Central memory CD8-positive, alpha-beta T cell (primary cell): ENCODE measurements at regions not wholly inside any gene's neighbourhood (a gene's known extent, or its start where the extent isn't known, plus 50 kb on each side); places are given as distances from the start of the nearest gene placed in this dataset.

ENCODE experiments used
- ATAC-seq: fragments of 150-1000 bp; cut with Tn5 transposase; replicated peaks from 2 replicates; pipeline ENCODE4 v1.10.0; 2022; ENCODE audit warnings: mild to moderate bottlenecking, moderate FRiP score, moderate number of reproducible peaks; ENCODE audit not compliant: poor library complexity, severe bottlenecking; ENCODE audit errors: extremely low read depth
- DNase-seq, 2 donors: peaks; one replicate each; pipeline ENCODE4 v3.0.0; 2021; ENCODE audit warnings: low spot score in 2 of 2
- H3K27ac Mint-ChIP-seq: one replicate; pipeline ENCODE4 v1.8.0; 2022; ENCODE audit warnings: low read depth, mild to moderate bottlenecking, moderate library complexity, mixed read lengths
- H3K27me3 Mint-ChIP-seq: one replicate; pipeline ENCODE4 v1.8.0; 2022; ENCODE audit warnings: mixed read lengths
- H3K36me3 Mint-ChIP-seq: one replicate; pipeline ENCODE4 v1.8.0; 2022; ENCODE audit warnings: mild to moderate bottlenecking, moderate library complexity, mixed read lengths; ENCODE audit not compliant: insufficient read depth
- H3K4me1 Mint-ChIP-seq: one replicate; pipeline ENCODE4 v1.8.0; 2022; ENCODE audit warnings: mixed read lengths
- H3K4me3 Mint-ChIP-seq: one replicate; pipeline ENCODE4 v1.8.0; 2022; ENCODE audit warnings: mild to moderate bottlenecking, moderate library complexity, mixed read lengths
- H3K9me3 Mint-ChIP-seq: one replicate; pipeline ENCODE4 v1.8.0; 2022; ENCODE audit warnings: mixed read lengths

DNA sequence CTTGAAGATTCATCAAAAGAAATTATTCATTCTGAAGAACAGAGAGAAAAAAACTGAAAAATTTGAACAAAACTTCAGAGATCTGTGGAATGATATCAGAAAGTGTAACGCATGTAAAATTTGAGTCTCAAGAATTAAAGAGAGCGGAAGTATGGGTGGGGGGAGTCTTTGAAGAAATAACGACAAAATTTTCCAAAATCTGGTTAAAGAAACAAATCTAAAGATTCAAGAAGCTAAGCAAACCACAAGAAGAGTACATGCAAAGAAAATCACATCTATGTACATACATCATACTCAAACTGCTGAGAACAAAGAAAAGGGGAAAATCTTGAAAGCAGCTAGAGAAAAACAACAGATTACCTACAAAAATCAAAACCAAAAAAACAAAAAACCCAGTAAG, 149.4 kb upstream of the TBCA start:
- DNase-seq (no peak), ATAC-seq (no peak)
- Mint-ChIP-seq H3K36me3 (no peaks in the 10 kb centered on the region), H3K27ac (no peak overlapping the region), H3K27me3 (peaks cover 54% of the 10 kb centered on the region), H3K4me1 (no peaks in the 10 kb centered on the region), H3K4me3 (no peak overlapping the region), H3K9me3 (no peaks in the 10 kb centered on the region)

DNA sequence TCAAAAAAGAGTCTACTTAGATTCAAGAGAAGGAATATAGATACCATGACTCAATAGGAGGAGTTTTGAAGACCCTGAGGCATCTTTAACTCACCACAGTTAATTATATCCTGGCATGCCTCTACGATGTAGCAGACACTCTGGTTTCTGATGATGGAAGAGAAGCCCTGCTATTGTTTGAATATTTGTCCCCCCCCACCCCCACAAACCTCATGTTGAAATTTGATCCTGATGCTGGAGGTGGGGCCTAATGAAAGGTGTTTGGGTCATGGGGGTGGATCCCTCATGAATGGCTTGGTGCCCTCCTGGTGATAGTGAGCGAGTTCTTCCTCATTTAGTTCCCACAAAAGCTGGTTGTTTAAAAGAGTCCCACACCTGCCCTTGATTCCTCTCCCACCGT, 147.9 kb upstream of the TBCA start:
- no peak for ATAC-seq
- no peak for DNase-seq
- Mint-ChIP-seq H3K27me3 (peaks cover 47% of the 10 kb centered on the region), H3K27ac (no peak overlapping the region), H3K9me3 (no peaks in the 10 kb centered on the region), H3K4me3 (no peak overlapping the region), H3K36me3 (no peaks in the 10 kb centered on the region), H3K4me1 (no peaks in the 10 kb centered on the region)

DNA sequence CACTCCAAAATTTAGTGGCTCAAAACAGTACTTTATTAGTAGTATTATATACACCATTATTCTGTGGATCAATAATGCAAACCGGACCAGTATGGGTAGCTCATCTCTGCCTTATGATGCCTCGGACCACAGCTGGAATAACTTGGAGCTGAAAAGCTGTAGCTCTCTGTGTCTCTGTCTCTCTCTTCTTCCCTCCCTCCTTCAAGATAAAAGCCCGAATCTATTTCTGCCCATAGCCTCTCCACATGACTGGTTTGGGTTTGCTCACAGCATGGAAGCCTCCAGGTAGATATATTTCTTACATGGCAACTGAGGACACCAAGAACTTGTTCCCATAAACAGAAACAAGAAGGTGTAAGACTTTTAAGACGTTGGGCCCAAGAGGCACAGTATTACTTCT, 147.5 kb upstream of the TBCA start:
- ATAC-seq (no peak), DNase-seq (no peak)
- no peaks in the 10 kb centered on the region for H3K4me1 Mint-ChIP-seq
- H3K27me3 Mint-ChIP-seq: peaks cover 47% of the 10 kb centered on the region
- H3K9me3 Mint-ChIP-seq: no peaks in the 10 kb centered on the region
- H3K4me3 Mint-ChIP-seq: no peak overlapping the region
- no peaks in the 10 kb centered on the region for H3K36me3 Mint-ChIP-seq
- H3K27ac Mint-ChIP-seq: no peak overlapping the region

DNA sequence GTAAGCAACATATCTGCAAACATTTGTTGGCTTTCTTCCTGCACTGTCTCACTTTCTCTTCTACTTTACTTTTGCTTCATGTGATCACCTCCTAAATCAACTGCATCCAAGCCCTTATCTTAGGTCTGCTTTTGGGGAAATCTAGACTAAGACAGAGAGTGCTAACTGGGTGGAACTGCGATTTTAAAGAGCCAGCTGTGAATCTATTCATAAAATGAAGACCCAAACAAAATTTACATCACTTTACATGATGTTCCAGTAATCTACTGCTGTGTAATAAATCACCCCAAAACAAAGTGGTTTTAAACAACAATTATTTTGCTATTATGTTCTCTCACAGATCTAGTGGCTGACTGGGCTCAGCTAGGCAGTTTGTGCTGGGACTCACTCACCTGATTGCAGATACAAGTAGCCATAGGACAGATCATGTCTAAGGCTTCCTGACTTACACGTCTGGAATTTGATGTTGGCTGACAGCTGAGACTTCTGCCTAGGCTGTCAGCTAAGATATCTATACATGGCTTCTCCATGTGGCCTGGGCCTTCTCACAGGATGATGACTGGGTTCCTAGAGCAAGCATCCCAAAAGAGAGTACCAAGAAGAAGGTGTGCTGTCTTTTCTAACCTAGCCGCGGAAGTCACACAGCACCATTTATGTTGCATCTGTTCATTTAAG, 145.1 kb upstream of the TBCA start:
- ATAC-seq: no peak
- no peak overlapping the region for H3K27ac Mint-ChIP-seq
- no peaks in the 10 kb centered on the region for H3K36me3 Mint-ChIP-seq

DNA sequence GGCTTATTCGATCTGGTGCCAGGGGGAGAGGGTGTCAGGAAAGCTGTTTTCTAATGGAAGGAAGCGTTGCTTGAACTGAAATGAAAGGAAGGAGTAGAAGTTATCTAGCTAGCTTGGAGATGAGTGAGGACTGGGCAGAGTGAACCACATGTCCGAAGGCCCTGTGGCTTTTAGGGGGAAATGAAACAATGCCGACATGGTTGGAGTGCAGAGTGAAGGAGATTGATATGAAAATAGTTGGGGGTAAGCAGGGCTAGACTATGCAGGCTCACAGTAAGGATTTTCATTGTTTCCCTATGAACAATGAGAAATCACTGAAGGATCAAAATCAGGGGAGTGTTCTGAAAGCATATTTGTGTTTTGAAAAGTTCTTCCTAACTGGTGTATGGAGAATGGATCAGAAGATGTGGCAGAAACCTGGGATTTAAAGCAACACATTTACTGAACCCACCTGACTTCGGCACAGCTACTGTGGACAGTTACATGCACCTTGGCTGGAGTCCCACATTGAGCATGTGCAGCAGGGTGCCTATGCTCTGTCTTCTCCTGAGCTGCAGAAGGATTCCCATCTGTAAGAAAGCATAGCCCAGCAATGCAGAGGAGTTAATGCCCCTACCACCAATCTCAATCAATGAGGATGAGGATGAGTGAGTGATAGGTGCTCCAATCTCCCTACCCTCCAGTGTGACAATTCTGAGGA, 144.4 kb upstream of the TBCA start:
- H3K36me3 Mint-ChIP-seq: no peaks in the 10 kb centered on the region
- no peak for ATAC-seq
- H3K9me3 Mint-ChIP-seq: no peaks in the 10 kb centered on the region
- no peak overlapping the region for H3K27ac Mint-ChIP-seq
- no peak overlapping the region for H3K4me3 Mint-ChIP-seq
- H3K27me3 Mint-ChIP-seq: peaks cover 34% of the 10 kb centered on the region
- no peaks in the 10 kb centered on the region for H3K4me1 Mint-ChIP-seq
- no peak for DNase-seq

More for the DNA sequence above, 145.1 kb upstream of the TBCA start:
- no peaks in the 10 kb centered on the region for H3K4me1 Mint-ChIP-seq
- H3K4me3 Mint-ChIP-seq: no peak overlapping the region
- no peak for DNase-seq
- peaks cover 36% of the 10 kb centered on the region for H3K27me3 Mint-ChIP-seq
- no peaks in the 10 kb centered on the region for H3K9me3 Mint-ChIP-seq

DNA sequence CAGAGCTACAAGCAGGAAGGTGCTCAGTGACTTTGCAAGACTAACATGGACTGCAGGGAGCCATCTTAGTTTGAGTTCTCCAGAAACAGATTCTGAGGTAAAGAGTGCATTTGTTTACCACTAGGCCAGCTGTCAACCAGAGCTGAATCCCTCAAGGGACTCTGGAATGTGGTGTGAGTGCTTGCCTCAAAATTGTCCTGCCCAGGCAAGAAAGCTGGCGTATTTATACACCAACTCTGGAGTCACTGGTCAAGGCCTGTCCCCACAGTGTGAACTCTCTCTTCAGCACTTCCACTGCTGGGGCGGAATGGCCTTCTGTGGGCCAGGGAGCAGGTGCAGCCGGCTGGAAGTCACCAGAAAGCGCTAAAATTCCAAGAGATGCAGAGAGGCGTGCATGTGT, 139.2 kb upstream of the TBCA start:
- Mint-ChIP-seq H3K4me3 (no peak overlapping the region), H3K9me3 (peaks cover 4% of the 10 kb centered on the region), H3K27ac (no peak overlapping the region), H3K4me1 (no peaks in the 10 kb centered on the region), H3K36me3 (no peaks in the 10 kb centered on the region), H3K27me3 (peaks cover 51% of the 10 kb centered on the region)
- no peak for ATAC-seq
- DNase-seq: no peak

DNA sequence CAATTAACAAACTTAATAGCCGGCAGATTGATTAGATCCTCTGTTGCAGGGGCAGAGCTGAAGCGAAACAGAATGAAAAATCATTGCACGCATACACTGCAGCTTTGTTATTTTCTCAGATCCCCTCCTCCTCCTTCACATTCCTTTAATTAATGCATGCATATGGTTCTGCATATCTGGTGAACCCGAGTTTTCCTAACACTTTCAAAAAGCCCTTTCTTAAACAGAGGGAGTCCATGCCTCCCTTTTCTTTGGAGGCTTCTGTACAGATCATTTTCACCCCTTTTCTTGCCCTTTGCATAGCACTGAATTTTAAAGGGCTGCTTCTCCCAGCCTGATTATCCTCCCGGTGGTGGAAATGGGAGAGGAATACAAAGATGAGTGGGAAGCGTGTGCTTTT, 136.6 kb upstream of the TBCA start:
- Mint-ChIP-seq H3K27ac (no peak overlapping the region), H3K4me1 (no peaks in the 10 kb centered on the region), H3K9me3 (peaks cover 4% of the 10 kb centered on the region), H3K27me3 (peaks cover 60% of the 10 kb centered on the region), H3K36me3 (no peaks in the 10 kb centered on the region), H3K4me3 (no peak overlapping the region)
- DNase-seq: no peak
- ATAC-seq: no peak

DNA sequence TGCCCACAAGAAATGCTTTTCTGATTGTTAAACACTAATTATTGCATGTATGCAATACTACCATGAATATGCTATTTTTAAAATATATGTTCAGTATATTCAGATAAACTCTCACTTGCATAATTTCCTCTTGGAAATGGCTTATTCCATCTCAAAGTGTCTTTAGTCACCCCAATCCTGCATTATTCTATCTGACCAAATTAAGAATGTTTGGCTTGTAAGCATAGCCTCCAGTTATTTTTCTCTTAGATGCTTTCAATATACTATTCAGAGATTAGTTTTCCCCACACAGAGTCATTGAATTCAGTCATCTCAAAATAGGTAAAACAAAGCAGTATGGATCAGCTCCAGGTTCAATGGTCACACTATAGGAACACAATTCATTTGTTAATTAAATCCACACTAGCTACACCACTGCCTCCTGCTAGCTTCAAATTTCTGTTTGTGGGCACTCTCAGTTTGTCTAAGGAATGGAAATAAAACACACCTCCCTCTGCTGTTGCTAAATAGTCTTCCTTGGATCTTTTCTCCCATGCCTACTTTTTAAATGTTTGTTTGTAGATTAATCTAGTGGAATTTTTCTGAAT, 134.6 kb upstream of the TBCA start:
- H3K36me3 Mint-ChIP-seq: no peaks in the 10 kb centered on the region
- H3K4me3 Mint-ChIP-seq: no peak overlapping the region
- no peak overlapping the region for H3K27ac Mint-ChIP-seq
- peaks cover 71% of the 10 kb centered on the region for H3K27me3 Mint-ChIP-seq
- ATAC-seq (no peak), DNase-seq (no peak)
- peaks cover 4% of the 10 kb centered on the region for H3K9me3 Mint-ChIP-seq
- H3K4me1 Mint-ChIP-seq: no peaks in the 10 kb centered on the region

DNA sequence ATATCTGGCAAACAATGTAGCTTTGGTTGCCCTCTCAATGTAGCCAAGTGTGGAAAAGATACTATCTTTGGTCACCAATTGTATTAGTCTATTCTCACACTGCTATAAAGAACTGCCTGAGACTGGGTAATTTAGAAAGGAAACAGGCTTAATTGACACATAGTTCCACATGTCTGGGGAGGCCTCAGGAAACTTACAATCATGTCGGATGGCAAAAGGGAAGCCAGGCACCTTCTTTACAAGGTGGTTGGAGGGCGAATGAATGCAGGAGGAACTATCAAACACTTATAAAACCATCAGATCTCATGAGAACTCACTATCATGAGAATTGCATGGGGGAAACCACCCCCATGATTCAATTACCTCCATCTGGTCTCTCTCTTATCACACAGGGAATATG, 133.1 kb upstream of the TBCA start:
- Mint-ChIP-seq H3K4me3 (no peak overlapping the region), H3K4me1 (no peaks in the 10 kb centered on the region), H3K27ac (no peak overlapping the region), H3K27me3 (peaks cover 67% of the 10 kb centered on the region), H3K9me3 (peaks cover 4% of the 10 kb centered on the region), H3K36me3 (no peaks in the 10 kb centered on the region)
- ATAC-seq: no peak
- DNase-seq: no peak

DNA sequence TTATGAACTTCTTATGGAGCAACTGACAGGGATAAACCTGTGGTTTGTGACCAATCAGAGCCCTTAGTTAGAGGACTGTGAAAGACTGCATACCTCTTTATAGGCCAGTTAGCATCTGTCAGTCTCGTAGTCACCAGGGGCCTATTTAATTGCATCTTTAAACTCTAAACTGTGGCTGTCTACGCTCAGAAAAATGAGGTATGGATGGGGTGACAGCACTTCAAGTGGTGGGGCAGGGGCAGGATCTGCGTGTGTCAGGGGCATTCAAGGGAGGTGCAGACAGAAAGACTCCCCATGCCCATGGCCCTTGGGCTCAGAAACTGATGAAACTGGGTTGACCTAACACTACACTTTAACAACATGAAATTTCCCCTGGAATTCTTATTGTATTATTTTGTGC, 132.6 kb upstream of the TBCA start:
- no peak overlapping the region for H3K4me3 Mint-ChIP-seq
- ATAC-seq (no peak), DNase-seq (no peak)
- peaks cover 3% of the 10 kb centered on the region for H3K9me3 Mint-ChIP-seq
- no peaks in the 10 kb centered on the region for H3K4me1 Mint-ChIP-seq
- H3K27ac Mint-ChIP-seq: no peak overlapping the region
- peaks cover 68% of the 10 kb centered on the region for H3K27me3 Mint-ChIP-seq
- H3K36me3 Mint-ChIP-seq: no peaks in the 10 kb centered on the region

DNA sequence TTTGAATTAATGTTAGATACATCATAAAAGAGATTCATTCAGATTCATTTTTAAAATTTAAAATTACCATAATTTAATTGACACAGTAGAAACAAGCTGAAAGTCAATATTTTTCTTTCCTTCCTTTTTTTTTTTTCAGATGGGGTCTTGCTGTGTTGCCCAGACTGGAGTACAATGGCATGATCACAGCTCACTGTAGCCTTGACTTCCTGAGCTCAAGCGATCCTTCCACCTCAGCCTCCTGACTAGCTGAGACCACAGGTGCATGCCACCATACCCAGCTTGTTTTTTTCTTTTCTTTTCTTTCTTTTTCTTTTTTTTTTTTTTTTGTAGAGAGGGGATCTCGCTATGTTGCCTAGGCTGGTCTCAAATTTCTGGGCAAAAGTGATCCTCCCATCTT, 131.6 kb upstream of the TBCA start:
- H3K27ac Mint-ChIP-seq: no peak overlapping the region
- peaks cover 63% of the 10 kb centered on the region for H3K27me3 Mint-ChIP-seq
- H3K9me3 Mint-ChIP-seq: no peaks in the 10 kb centered on the region
- no peak overlapping the region for H3K4me3 Mint-ChIP-seq
- DNase-seq (no peak), ATAC-seq (no peak)
- no peaks in the 10 kb centered on the region for H3K36me3 Mint-ChIP-seq
- H3K4me1 Mint-ChIP-seq: no peaks in the 10 kb centered on the region

DNA sequence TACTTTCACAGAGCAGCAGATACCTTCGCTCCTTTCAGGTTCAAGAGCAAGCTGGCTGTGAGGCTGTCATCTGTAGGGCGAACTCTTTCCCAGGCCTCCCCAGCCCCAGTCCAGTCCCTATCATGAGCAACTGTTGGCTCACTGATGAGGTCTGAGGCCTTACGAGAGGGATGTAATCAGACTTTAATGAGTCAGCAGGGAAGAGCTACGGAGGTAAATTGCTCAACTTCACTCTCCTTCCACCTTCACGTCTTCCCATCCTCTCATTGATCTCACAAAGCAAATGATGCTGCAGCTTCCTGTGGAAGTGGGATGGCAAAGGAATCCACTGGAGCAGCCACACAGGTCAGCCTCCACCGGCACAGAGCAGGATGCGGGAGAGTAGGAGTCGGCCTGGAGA, 130.7 kb upstream of the TBCA start:
- no peak for DNase-seq
- no peaks in the 10 kb centered on the region for H3K36me3 Mint-ChIP-seq
- H3K27me3 Mint-ChIP-seq: peaks cover 53% of the 10 kb centered on the region
- H3K4me3 Mint-ChIP-seq: no peak overlapping the region
- H3K9me3 Mint-ChIP-seq: no peaks in the 10 kb centered on the region
- ATAC-seq: no peak
- no peak overlapping the region for H3K27ac Mint-ChIP-seq
- H3K4me1 Mint-ChIP-seq: no peaks in the 10 kb centered on the region

DNA sequence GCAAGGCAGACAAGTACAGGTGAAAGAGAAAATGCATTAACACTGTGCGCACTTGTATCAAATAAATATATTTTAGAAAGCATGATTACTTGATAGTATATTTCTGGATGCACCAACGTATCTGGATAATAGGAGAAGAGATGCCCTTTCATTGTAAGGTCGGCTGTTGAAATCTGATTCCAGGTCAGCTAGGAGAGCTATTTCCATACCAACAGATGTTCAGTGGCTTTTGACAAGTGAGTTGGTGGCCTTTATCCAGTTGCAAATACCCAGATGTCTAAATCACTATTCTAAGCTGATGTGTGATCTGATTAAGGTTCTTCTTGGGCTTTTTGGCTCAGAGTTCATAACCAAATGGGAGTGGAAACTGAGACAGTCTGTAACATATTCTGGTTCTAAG, 128.2 kb upstream of the TBCA start:
- no peak for ATAC-seq
- H3K27me3 Mint-ChIP-seq: peaks cover 37% of the 10 kb centered on the region

More for the DNA sequence above, 128.2 kb upstream of the TBCA start:
- no peaks in the 10 kb centered on the region for H3K4me1 Mint-ChIP-seq
- no peak for DNase-seq
- H3K36me3 Mint-ChIP-seq: no peaks in the 10 kb centered on the region
- no peak overlapping the region for H3K4me3 Mint-ChIP-seq
- no peaks in the 10 kb centered on the region for H3K9me3 Mint-ChIP-seq
- H3K27ac Mint-ChIP-seq: no peak overlapping the region
